ENCODE measurements at regions not wholly inside any gene's neighbourhood (a gene's known extent, or its start where the extent isn't known, plus 50 kb on each side); places are given as distances from the start of the nearest gene placed in this dataset.

- Histone ChIP-seq H3K4me3 (ENCODE audit: low read length) (no peak overlapping the region), H3K79me2 (replicated peaks; ENCODE audit: insufficient read depth, low read length) (no peaks in the 10 kb centered on the region), H3K9me2 (ENCODE audit: insufficient read depth, low read length) (no peaks in the 10 kb centered on the region), H2AFZ (ENCODE audit: low read depth, low read length) (no peak overlapping the region), H3K9ac (ENCODE audit: low read length) (no peak overlapping the region), H3K4me2 (ENCODE audit: low read length) (no peak overlapping the region), H3K36me3 (ENCODE audit: insufficient read depth, low read length) (no peaks in the 10 kb centered on the region), H3K9me3 (ENCODE audit: low read length) (no peaks in the 10 kb centered on the region), H3F3A (ENCODE audit: insufficient read depth, low read length, poor library complexity, severe bottlenecking) (no peaks in the 10 kb centered on the region), H4K20me1 (ENCODE audit: insufficient read depth) (no peaks in the 10 kb centered on the region), H3K27me3 (ENCODE audit: insufficient read depth, low read depth, low read length) (no peaks in the 10 kb centered on the region), H3K27ac (ENCODE audit: low read length) (no peak overlapping the region)
- TF ChIP-seq, protein P1, sequence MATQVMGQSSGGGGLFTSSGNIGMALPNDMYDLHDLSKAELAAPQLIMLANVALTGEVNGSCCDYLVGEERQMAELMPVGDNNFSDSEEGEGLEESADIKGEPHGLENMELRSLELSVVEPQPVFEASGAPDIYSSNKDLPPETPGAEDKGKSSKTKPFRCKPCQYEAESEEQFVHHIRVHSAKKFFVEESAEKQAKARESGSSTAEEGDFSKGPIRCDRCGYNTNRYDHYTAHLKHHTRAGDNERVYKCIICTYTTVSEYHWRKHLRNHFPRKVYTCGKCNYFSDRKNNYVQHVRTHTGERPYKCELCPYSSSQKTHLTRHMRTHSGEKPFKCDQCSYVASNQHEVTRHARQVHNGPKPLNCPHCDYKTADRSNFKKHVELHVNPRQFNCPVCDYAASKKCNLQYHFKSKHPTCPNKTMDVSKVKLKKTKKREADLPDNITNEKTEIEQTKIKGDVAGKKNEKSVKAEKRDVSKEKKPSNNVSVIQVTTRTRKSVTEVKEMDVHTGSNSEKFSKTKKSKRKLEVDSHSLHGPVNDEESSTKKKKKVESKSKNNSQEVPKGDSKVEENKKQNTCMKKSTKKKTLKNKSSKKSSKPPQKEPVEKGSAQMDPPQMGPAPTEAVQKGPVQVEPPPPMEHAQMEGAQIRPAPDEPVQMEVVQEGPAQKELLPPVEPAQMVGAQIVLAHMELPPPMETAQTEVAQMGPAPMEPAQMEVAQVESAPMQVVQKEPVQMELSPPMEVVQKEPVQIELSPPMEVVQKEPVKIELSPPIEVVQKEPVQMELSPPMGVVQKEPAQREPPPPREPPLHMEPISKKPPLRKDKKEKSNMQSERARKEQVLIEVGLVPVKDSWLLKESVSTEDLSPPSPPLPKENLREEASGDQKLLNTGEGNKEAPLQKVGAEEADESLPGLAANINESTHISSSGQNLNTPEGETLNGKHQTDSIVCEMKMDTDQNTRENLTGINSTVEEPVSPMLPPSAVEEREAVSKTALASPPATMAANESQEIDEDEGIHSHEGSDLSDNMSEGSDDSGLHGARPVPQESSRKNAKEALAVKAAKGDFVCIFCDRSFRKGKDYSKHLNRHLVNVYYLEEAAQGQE (IDR thresholded peaks at IDR 0.05; ENCODE audit: borderline replicate concordance), result no peak
- TF ChIP-seq EP300 (conservative IDR thresholded peaks at IDR 0.05; ENCODE audit: poor library complexity, severe bottlenecking) (no peak), RAD21 (conservative IDR thresholded peaks at IDR 0.05) (peak; percentile 65), EZH2 (IDR thresholded peaks at IDR 0.05; ENCODE audit: borderline replicate concordance, insufficient read depth, low read length, poor library complexity, severe bottlenecking) (no peak), POLR2AphosphoS5 (IDR thresholded peaks at IDR 0.05) (no peak), TAF1 (IDR thresholded peaks at IDR 0.05; ENCODE audit: low read depth) (no peak), SMC3 (conservative IDR thresholded peaks at IDR 0.05; ENCODE audit: poor library complexity) (peak; percentile 53), CTCF (IDR thresholded peaks at IDR 0.05; ENCODE audit: poor library complexity, severe bottlenecking) (peak; percentile 70), MXI1 (conservative IDR thresholded peaks at IDR 0.05; ENCODE audit: poor library complexity, severe bottlenecking) (no peak)
Measured at GRCh38 chr3:132253262-132253878, 63.8 kb upstream of the ACP3 start.

- Histone ChIP-seq H3K4me3 (ENCODE audit: low read length) (no peak overlapping the region), H3K4me2 (ENCODE audit: low read length) (no peak overlapping the region), H3K9ac (ENCODE audit: low read length) (no peak overlapping the region), H3K36me3 (ENCODE audit: insufficient read depth, low read length) (no peaks in the 10 kb centered on the region), H4K20me1 (ENCODE audit: insufficient read depth) (no peaks in the 10 kb centered on the region), H3F3A (ENCODE audit: insufficient read depth, low read length, poor library complexity, severe bottlenecking) (no peaks in the 10 kb centered on the region), H3K9me2 (ENCODE audit: insufficient read depth, low read length) (no peaks in the 10 kb centered on the region), H3K27me3 (ENCODE audit: insufficient read depth, low read depth, low read length) (no peaks in the 10 kb centered on the region), H3K27ac (ENCODE audit: low read length) (no peak overlapping the region), H3K9me3 (ENCODE audit: low read length) (no peaks in the 10 kb centered on the region), H2AFZ (ENCODE audit: low read depth, low read length) (no peak overlapping the region), H3K79me2 (replicated peaks; ENCODE audit: insufficient read depth, low read length) (no peaks in the 10 kb centered on the region)
- no peak for TF ChIP-seq EP300 (conservative IDR thresholded peaks at IDR 0.05; ENCODE audit: poor library complexity, severe bottlenecking)
- TF ChIP-seq, protein P1 (IDR thresholded peaks at IDR 0.05; ENCODE audit: borderline replicate concordance), result no peak
- TF ChIP-seq SMC3 (conservative IDR thresholded peaks at IDR 0.05; ENCODE audit: poor library complexity), result no peak
- TF ChIP-seq CTCF (IDR thresholded peaks at IDR 0.05; ENCODE audit: poor library complexity, severe bottlenecking), result no peak
- TF ChIP-seq POLR2AphosphoS5 (IDR thresholded peaks at IDR 0.05), result no peak
- TF ChIP-seq RAD21 (conservative IDR thresholded peaks at IDR 0.05), result no peak
- no peak for TF ChIP-seq MXI1 (conservative IDR thresholded peaks at IDR 0.05; ENCODE audit: poor library complexity, severe bottlenecking)
- no peak for TF ChIP-seq EZH2 (IDR thresholded peaks at IDR 0.05; ENCODE audit: borderline replicate concordance, insufficient read depth, low read length, poor library complexity, severe bottlenecking)
- TF ChIP-seq TAF1 (IDR thresholded peaks at IDR 0.05; ENCODE audit: low read depth), result no peak
Measured at GRCh38 chr3:132254076-132254755, 63.0 kb upstream of the ACP3 start.

Measured in neural cell (in vitro differentiated cells).